GM23248 (cell line): ENCODE measurements at regions not wholly inside any gene's neighbourhood (a gene's known extent, or its start where the extent isn't known, plus 50 kb on each side); places are given as distances from the start of the nearest gene placed in this dataset.
"Not testable (repeated sequence)": the region's sequence is repeated elsewhere in the genome, so short reads cannot be mapped to it uniquely, and the experiment has no call there.

Experiments used
- DNase-seq: peaks from one replicate; pipeline ENCODE4 v3.0.0-alpha.2; 2015
- H2AFZ ChIP-seq: fragments of 200-600 bp; sonication (generic); 2 replicates; pipeline ENCODE4 v1.6.1; 2016; ENCODE audit warnings: antibody characterized with exemption
- H3F3A ChIP-seq: fragments of 200-600 bp; sonication (generic); 2 replicates; pipeline ENCODE4 v1.6.1; 2016; ENCODE audit warnings: mild to moderate bottlenecking, antibody characterized with exemption, mixed run types; ENCODE audit not compliant: insufficient read depth
- H3K27ac ChIP-seq: fragments of 200-600 bp; sonication (generic); 2 replicates; pipeline ENCODE4 v1.5.1; 2016; ENCODE audit warnings: mild to moderate bottlenecking
- H3K27me3 ChIP-seq: fragments of 200-600 bp; sonication (generic); replicated peaks from 2 replicates; pipeline ENCODE4 v1.6.1; 2016; ENCODE audit warnings: mild to moderate bottlenecking; ENCODE audit not compliant: insufficient read depth
- H3K36me3 ChIP-seq: fragments of 200-600 bp; sonication (generic); 2 replicates; pipeline ENCODE4 v1.6.1; 2016; ENCODE audit warnings: low read depth, mild to moderate bottlenecking
- H3K4me1 ChIP-seq: fragments of 200-600 bp; sonication (generic); 2 replicates; pipeline ENCODE4 v1.6.1; 2016; ENCODE audit warnings: mild to moderate bottlenecking; ENCODE audit not compliant: insufficient read depth
- H3K4me2 ChIP-seq: fragments of 200-600 bp; sonication (generic); one replicate; pipeline ENCODE4 v1.6.1; 2016; ENCODE audit warnings: mild to moderate bottlenecking; ENCODE audit not compliant: unreplicated experiment
- H3K4me3 ChIP-seq: fragments of 200-600 bp; sonication (generic); 2 replicates; pipeline ENCODE4 v1.5.1; 2016; ENCODE audit warnings: mild to moderate bottlenecking
- H3K79me2 ChIP-seq: fragments of 200-600 bp; sonication (generic); 2 replicates; pipeline ENCODE4 v1.6.1; 2016; ENCODE audit warnings: mild to moderate bottlenecking; ENCODE audit not compliant: insufficient read depth
- H3K9ac ChIP-seq: fragments of 200-600 bp; sonication (generic); 2 replicates; pipeline ENCODE4 v1.6.1; 2016; ENCODE audit warnings: mild to moderate bottlenecking
- H3K9me2 ChIP-seq: fragments of 200-600 bp; sonication (generic); 2 replicates; pipeline ENCODE4 v1.6.1; 2016; ENCODE audit warnings: mixed run types, mild to moderate bottlenecking, moderate library complexity; ENCODE audit not compliant: insufficient read depth
- H3K9me3 ChIP-seq: fragments of 200-600 bp; sonication (generic); one replicate; pipeline ENCODE4 v1.6.1; 2017; ENCODE audit warnings: low read depth
- H4K20me1 ChIP-seq: fragments of 200-600 bp; sonication (generic); 2 replicates; pipeline ENCODE4 v1.6.0; 2016; ENCODE audit not compliant: insufficient read depth
- EZH2 ChIP-seq: fragments of 200-600 bp; sonication (generic); IDR thresholded peaks from 2 replicates; pipeline ENCODE4 v1.6.1; 2018; ENCODE audit warnings: antibody characterized with exemption, mild to moderate bottlenecking; ENCODE audit not compliant: insufficient read depth, poor library complexity, severe bottlenecking
- EZH2phosphoT487 ChIP-seq: fragments of 200-600 bp; sonication (generic); IDR thresholded peaks from 2 replicates; pipeline ENCODE4 v1.6.1; 2018; ENCODE audit warnings: antibody characterized with exemption, moderate library complexity, mild to moderate bottlenecking, low read depth; ENCODE audit not compliant: insufficient read depth
- WGBS, 2 experiments: methylation state at CpG; one replicate each; pipeline ENCODE4 v1.1.6; 2015 to 2017; ENCODE audit warnings: low lambda C conversion rate in 2 of 2, low coverage in 1 of 2; ENCODE audit errors: missing lambda C conversion rate in 2 of 2; 5-methylcytosine and 5-hydroxymethylcytosine counted together
- in situ Hi-C: fragments of 300-500 bp; cut with MboI; formaldehyde crosslinking; loops from 2 replicates; pipeline ENCODE4 v1.15.0; 2020

DNA sequence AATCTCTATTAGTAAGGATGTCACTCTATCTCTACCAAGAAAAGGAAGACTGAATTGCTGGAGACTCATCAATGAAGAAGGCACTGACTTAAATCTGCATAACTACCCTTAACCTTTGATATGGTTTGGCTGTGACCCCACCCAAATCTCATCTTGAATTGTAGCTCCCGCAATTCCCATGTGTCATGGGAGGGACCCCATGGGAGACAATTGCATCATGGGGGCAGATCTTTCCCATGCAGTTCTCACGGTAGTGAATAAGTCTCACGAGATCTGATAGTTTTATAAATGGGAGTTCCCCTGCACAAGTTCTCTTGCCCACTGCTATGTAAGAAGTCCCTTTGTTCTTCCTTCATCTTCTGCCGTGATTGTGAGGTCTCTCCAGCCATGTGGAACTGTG, 73.4 kb upstream of the PPM1H start:
- no peaks in the 10 kb centered on the region for H3K79me2 ChIP-seq

DNA sequence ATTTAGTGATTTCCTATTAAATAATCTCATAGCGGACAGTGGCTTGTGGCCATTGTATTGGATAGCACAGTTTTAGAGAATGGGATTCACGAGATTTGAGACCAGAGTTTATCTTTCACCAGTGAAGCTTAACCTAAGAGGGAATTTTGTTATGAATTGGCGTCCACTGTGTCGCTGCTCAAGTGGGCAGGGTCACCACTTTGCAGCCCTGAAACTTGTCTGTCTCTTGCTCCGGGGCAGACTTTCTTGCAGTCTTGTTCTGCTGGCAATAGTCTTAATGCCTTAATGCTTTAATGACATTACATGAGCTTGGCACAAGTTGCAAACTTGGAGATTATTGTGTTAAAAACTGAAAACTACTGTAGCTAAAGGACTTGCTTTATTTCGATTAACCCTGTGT, 72.8 kb upstream of the PPM1H start:
- in situ Hi-C loops = no loop called here
- WGBS, 2 experiments = 28 to 29% methylated on average over 6 of the region's 6 CpGs

More for the DNA sequence above, 73.4 kb upstream of the PPM1H start:
- H3K9me3 ChIP-seq = no peaks in the 10 kb centered on the region
- no peak overlapping the region for H3K9ac ChIP-seq
- no peaks in the 10 kb centered on the region for H3F3A ChIP-seq
- no peak for DNase-seq
- no peaks in the 10 kb centered on the region; the same call in 1 of the 2 replicates for H3K27me3 ChIP-seq
- H3K27ac ChIP-seq = no peak overlapping the region
- H3K4me1 ChIP-seq = no peaks in the 10 kb centered on the region
- no peak overlapping the region for H2AFZ ChIP-seq
- H3K4me3 ChIP-seq = no peak overlapping the region
- H3K4me2 ChIP-seq = no peak overlapping the region
- TF ChIP-seq EZH2 (no peak), EZH2phosphoT487 (no peak)
- no peaks in the 10 kb centered on the region for H4K20me1 ChIP-seq
- in situ Hi-C loops = no loop called here
- 46 to 56% methylated on average over 4 of the region's 4 CpGs for WGBS, 2 experiments
- H3K36me3 ChIP-seq = no peaks in the 10 kb centered on the region
- H3K9me2 ChIP-seq = no peaks in the 10 kb centered on the region

DNA sequence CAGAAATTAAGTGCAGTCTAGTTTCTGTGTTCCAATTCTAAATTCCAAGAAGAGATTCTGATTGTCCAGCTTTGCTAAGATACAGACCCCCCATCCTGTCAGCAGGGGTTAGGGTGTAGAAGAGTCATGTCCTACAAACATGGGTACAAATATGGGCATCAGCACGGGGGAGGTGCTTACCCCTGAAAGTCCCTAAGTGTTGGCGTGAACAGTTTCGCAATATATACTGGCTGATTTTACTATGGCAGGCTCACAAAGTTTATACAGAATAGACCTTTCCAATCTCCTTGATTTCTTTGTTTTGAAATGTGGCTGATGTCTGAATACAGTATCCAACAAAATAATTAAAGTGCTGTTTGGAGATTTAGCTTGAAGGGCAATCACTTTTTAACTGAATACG, 71.6 kb upstream of the PPM1H start:
- DNase-seq = no peak
- H3F3A ChIP-seq = no peaks in the 10 kb centered on the region
- no peak overlapping the region for H3K4me3 ChIP-seq
- H3K4me2 ChIP-seq = no peak overlapping the region
- H4K20me1 ChIP-seq = no peaks in the 10 kb centered on the region
- H2AFZ ChIP-seq = no peak overlapping the region
- no peaks in the 10 kb centered on the region for H3K4me1 ChIP-seq
- no peaks in the 10 kb centered on the region; the same call in 1 of the 2 replicates for H3K27me3 ChIP-seq
- H3K36me3 ChIP-seq = no peaks in the 10 kb centered on the region
- no peak overlapping the region for H3K9ac ChIP-seq
- no peaks in the 10 kb centered on the region for H3K9me3 ChIP-seq
- in situ Hi-C loops = no loop called here
- no peaks in the 10 kb centered on the region for H3K9me2 ChIP-seq
- H3K79me2 ChIP-seq = no peaks in the 10 kb centered on the region
- no peak overlapping the region for H3K27ac ChIP-seq
- WGBS, 2 experiments = 44% methylated on average over 4 of the region's 4 CpGs
- TF ChIP-seq EZH2 (no peak), EZH2phosphoT487 (no peak)

More for the DNA sequence above, 72.8 kb upstream of the PPM1H start:
- no peaks in the 10 kb centered on the region; the same call in 1 of the 2 replicates for H3K27me3 ChIP-seq
- H3F3A ChIP-seq = no peaks in the 10 kb centered on the region
- no peaks in the 10 kb centered on the region for H3K4me1 ChIP-seq
- H3K4me2 ChIP-seq = no peak overlapping the region
- H4K20me1 ChIP-seq = no peaks in the 10 kb centered on the region
- no peaks in the 10 kb centered on the region for H3K36me3 ChIP-seq
- H3K27ac ChIP-seq = no peak overlapping the region
- H3K9me2 ChIP-seq = no peaks in the 10 kb centered on the region
- no peak for TF ChIP-seq EZH2
- no peak for TF ChIP-seq EZH2phosphoT487
- no peaks in the 10 kb centered on the region for H3K79me2 ChIP-seq
- no peak overlapping the region for H3K4me3 ChIP-seq
- DNase-seq = no peak
- H2AFZ ChIP-seq = no peak overlapping the region
- H3K9me3 ChIP-seq = no peaks in the 10 kb centered on the region
- no peak overlapping the region for H3K9ac ChIP-seq

DNA sequence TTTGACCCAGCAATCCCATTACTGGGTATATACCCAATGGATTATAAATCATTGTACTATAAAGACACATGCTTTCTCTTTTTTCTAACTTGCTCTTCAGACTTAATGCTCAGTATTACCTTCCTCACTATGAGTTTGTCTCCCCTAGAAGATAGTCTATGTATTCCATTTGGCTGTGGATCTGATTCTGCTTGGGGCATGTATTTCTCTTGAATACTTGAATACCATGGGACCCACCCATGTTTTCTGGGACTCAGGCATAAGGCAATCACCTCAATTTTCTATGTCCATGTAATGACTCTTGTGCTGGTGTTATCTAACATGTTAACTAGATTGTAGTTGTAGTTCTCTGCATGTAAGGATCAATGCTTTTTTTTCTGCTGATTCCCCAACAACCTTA, 70.4 kb upstream of the PPM1H start:
- no peaks in the 10 kb centered on the region for H3K4me1 ChIP-seq
- in situ Hi-C loops = no loop called here
- H3K27me3 ChIP-seq = no peaks in the 10 kb centered on the region; the same call in 1 of the 2 replicates
- H3K9me3 ChIP-seq = no peaks in the 10 kb centered on the region
- H4K20me1 ChIP-seq = no peaks in the 10 kb centered on the region
- no peaks in the 10 kb centered on the region for H3K79me2 ChIP-seq
- no peak overlapping the region for H2AFZ ChIP-seq
- H3K36me3 ChIP-seq = no peaks in the 10 kb centered on the region
- no peaks in the 10 kb centered on the region for H3K9me2 ChIP-seq
- H3K4me2 ChIP-seq = no peak overlapping the region
- H3K9ac ChIP-seq = no peak overlapping the region
- H3F3A ChIP-seq = no peaks in the 10 kb centered on the region
- H3K4me3 ChIP-seq = no peak overlapping the region
- no peak for TF ChIP-seq EZH2phosphoT487
- no peak for TF ChIP-seq EZH2
- DNase-seq = no peak
- H3K27ac ChIP-seq = no peak overlapping the region

DNA sequence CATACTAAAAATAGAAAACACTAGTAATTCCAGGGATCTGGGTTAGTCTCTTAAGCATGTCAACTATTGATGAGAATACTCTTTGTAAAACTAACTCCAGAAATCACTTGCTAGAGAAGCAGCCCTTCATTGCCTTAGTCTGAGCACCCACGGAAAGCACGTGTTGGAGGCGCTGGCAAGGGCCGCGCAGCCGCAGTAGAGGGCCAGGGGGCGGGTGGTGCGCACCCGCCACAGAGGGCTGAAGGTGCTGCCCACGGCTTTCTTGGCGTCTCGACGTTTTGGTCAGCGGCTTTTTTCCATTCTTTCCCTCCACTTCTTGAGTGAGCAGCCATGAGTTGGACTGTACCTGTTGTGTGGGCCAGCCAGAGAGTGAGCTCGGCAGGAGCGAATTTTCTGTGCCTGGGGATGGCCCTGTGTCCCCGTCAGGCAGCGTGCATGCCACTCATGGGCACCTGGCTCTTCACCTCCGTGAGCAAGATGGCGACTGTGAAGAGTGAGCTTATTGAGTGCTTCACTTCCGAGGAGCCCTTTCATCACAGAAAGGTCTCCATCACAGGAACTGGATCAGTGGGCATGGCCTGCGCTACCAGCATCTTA, 68.4 kb upstream of the PPM1H start:
- H3K9me2 ChIP-seq = no peaks in the 10 kb centered on the region
- no peaks in the 10 kb centered on the region for H3K4me1 ChIP-seq
- no peak overlapping the region for H3K4me3 ChIP-seq
- H3K27ac ChIP-seq = no peak overlapping the region
- H2AFZ ChIP-seq = no peak overlapping the region
- H3K9me3 ChIP-seq = no peaks in the 10 kb centered on the region
- no peaks in the 10 kb centered on the region for H3F3A ChIP-seq
- no peak overlapping the region for H3K4me2 ChIP-seq
- in situ Hi-C loops = no loop called here
- DNase-seq = no peak
- WGBS, 2 experiments = 61 to 63% methylated on average over 22 of the region's 22 CpGs
- TF ChIP-seq EZH2phosphoT487 = no peak
- TF ChIP-seq EZH2 = no peak
- H3K36me3 ChIP-seq = no peaks in the 10 kb centered on the region
- no peaks in the 10 kb centered on the region for H4K20me1 ChIP-seq
- no peaks in the 10 kb centered on the region for H3K79me2 ChIP-seq
- H3K27me3 ChIP-seq = no peaks in the 10 kb centered on the region; the same call in 1 of the 2 replicates
- H3K9ac ChIP-seq = no peak overlapping the region

DNA sequence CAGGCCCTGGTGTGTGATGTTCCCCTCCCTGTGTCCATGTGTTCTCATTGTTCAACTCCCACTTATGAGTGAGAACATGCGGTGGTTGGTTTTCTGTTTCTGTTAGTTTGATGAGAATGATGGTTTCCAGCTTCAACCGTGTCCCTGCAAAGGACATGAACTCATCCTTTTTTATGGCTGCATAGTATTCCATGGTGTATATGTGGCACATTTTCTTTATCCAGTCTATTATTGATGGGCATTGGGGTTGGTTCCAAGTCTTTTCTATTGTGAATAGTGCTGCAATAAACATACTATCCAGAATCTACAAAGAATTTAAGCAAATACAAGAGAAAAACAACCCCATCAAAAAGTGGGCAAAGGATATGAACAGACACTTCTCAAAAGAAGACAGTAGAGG, 67.1 kb upstream of the PPM1H start:
- H3K4me2 ChIP-seq, H3K36me3 ChIP-seq, in situ Hi-C loops, H3K4me3 ChIP-seq, H3K9me2 ChIP-seq, H4K20me1 ChIP-seq, H3K27ac ChIP-seq, H3K4me1 ChIP-seq, DNase-seq, H3K9ac ChIP-seq, H3K79me2 ChIP-seq, H3K9me3 ChIP-seq, H3F3A ChIP-seq, H2AFZ ChIP-seq, H3K27me3 ChIP-seq: not testable (repeated sequence)
- WGBS, 2 experiments = 63 to 71% methylated on average over 2 of the region's 2 CpGs
